ENCODE measurements at regions not wholly inside any gene's neighbourhood (a gene's known extent, or its start where the extent isn't known, plus 50 kb on each side); places are given as distances from the start of the nearest gene placed in this dataset.

GRCh38 chr4:11898796-11899195, 470.1 kb upstream of the HS3ST1 start:
- CTCF ChIA-PET, result no interaction called here

GRCh38 chr4:11895766-11896165, 467.1 kb upstream of the HS3ST1 start:
- CTCF ChIA-PET, result no interaction called here
- POLR2A ChIA-PET, result no interaction called here
- Histone ChIP-seq H3K4me3 (ENCODE audit: low read depth, low read length) (no peak overlapping the region), H3K9me3 (ENCODE audit: control insufficient read depth, insufficient read depth, low read depth, low read length) (no peaks in the 10 kb centered on the region), H3K4me1 (ENCODE audit: control insufficient read depth, insufficient read depth, low read length) (no peaks in the 10 kb centered on the region), H3K36me3 (ENCODE audit: control insufficient read depth in 2 of 2, insufficient read depth in 1 of 2, low read length in 2 of 2) (no peaks in the 10 kb centered on the region), H3K27ac (ENCODE audit: extremely low read depth, low read depth, low read length) (no peak overlapping the region)
- TF ChIP-seq ZSCAN23 (tag by site-specific recombination; IDR thresholded peaks at IDR 0.05) (no peak), ZNF362 (tag by site-specific recombination; IDR thresholded peaks at IDR 0.05) (no peak), ZBTB21 (tag by site-specific recombination; IDR thresholded peaks at IDR 0.05) (no peak), ZIC2 (tag by site-specific recombination; IDR thresholded peaks at IDR 0.05) (no peak), ZNF513 (tag by site-specific recombination; IDR thresholded peaks at IDR 0.05) (no peak), ZNF366 (tag by site-specific recombination; conservative IDR thresholded peaks at IDR 0.05) (no peak), ZXDB (tag by site-specific recombination; IDR thresholded peaks at IDR 0.05) (no peak), PRDM6 (tag by site-specific recombination; IDR thresholded peaks at IDR 0.05) (no peak), RBAK (tag by site-specific recombination; IDR thresholded peaks at IDR 0.05) (no peak), ZNF571 (tag by site-specific recombination; IDR thresholded peaks at IDR 0.05) (no peak), ZNF433 (tag by site-specific recombination; IDR thresholded peaks at IDR 0.05; ENCODE audit: low read depth) (no peak), ZNF133 (tag by site-specific recombination; IDR thresholded peaks at IDR 0.05) (no peak), ZNF473 (tag by site-specific recombination; IDR thresholded peaks at IDR 0.05) (no peak), ZNF23 (tag by site-specific recombination; IDR thresholded peaks at IDR 0.05; ENCODE audit: borderline replicate concordance) (no peak), HOXD13 (CRISPR knock-in tag; IDR thresholded peaks at IDR 0.05; ENCODE audit: borderline replicate concordance) (no peak)

More at GRCh38 chr4:11898796-11899195, 470.1 kb upstream of the HS3ST1 start:
- Histone ChIP-seq H3K27ac (ENCODE audit: extremely low read depth, low read depth, low read length) (no peak overlapping the region), H3K4me1 (ENCODE audit: control insufficient read depth, insufficient read depth, low read length) (no peaks in the 10 kb centered on the region), H3K4me3 (ENCODE audit: low read depth, low read length) (no peak overlapping the region), H3K36me3 (ENCODE audit: control insufficient read depth in 2 of 2, insufficient read depth in 1 of 2, low read length in 2 of 2) (no peaks in the 10 kb centered on the region), H3K9me3 (ENCODE audit: control insufficient read depth, insufficient read depth, low read depth, low read length) (no peaks in the 10 kb centered on the region)
- TF ChIP-seq ZNF830 (tag by site-specific recombination; IDR thresholded peaks at IDR 0.05; ENCODE audit: low read depth), result no peak
- no peak for TF ChIP-seq ZNF37A (tag by site-specific recombination; IDR thresholded peaks at IDR 0.05)
- TF ChIP-seq ZNF112 (tag by site-specific recombination; IDR thresholded peaks at IDR 0.05), result no peak
- TF ChIP-seq TCF7L2 (IDR thresholded peaks at IDR 0.05; ENCODE audit: borderline replicate concordance, low read depth, low read length), result no peak
- no peak for TF ChIP-seq HOXA7 (CRISPR knock-in tag; IDR thresholded peaks at IDR 0.05; ENCODE audit: borderline replicate concordance)
- TF ChIP-seq ZNF549 (tag by site-specific recombination; IDR thresholded peaks at IDR 0.05), result no peak
- no peak for TF ChIP-seq ZNF19 (tag by site-specific recombination; IDR thresholded peaks at IDR 0.05; ENCODE audit: low read depth)
- TF ChIP-seq MYNN (tag by site-specific recombination; IDR thresholded peaks at IDR 0.05; ENCODE audit: borderline replicate concordance), result no peak
- no peak for TF ChIP-seq ZNF202 (tag by site-specific recombination; IDR thresholded peaks at IDR 0.05; ENCODE audit: borderline replicate concordance)
- TF ChIP-seq ZBTB21 (tag by site-specific recombination; IDR thresholded peaks at IDR 0.05), result no peak
- TF ChIP-seq ZNF341 (tag by site-specific recombination; IDR thresholded peaks at IDR 0.05; ENCODE audit: low read depth), result no peak
- TF ChIP-seq ZNF155 (tag by site-specific recombination; IDR thresholded peaks at IDR 0.05), result no peak
- no peak for TF ChIP-seq ZNF174 (tag by site-specific recombination; IDR thresholded peaks at IDR 0.05)
- no peak for TF ChIP-seq ZNF585B (tag by site-specific recombination; IDR thresholded peaks at IDR 0.05)
- POLR2A ChIA-PET, result no interaction called here
